Suprapubic skin (tissue), 4 donors: ENCODE measurements at regions not wholly inside any gene's neighbourhood (a gene's known extent, or its start where the extent isn't known, plus 50 kb on each side); places are given as distances from the start of the nearest gene placed in this dataset.

ENCODE experiments used
- CTCF ChIP-seq, 2 donors: fragments of 200-600 bp in 1 of 2; fragments of 450-650 bp in 1 of 2; sonication (generic) in 1 of 2; IDR thresholded peaks; one replicate each; pipeline ENCODE4 v1.5.1; 2016 to 2019; ENCODE audit warnings: antibody characterized with exemption in 2 of 2, mild to moderate bottlenecking in 1 of 2, moderate library complexity in 1 of 2
- EP300 ChIP-seq: sonication (generic); formaldehyde crosslinking; IDR thresholded peaks from one replicate; pipeline ENCODE4 v1.6.1; 2017; ENCODE audit warnings: antibody characterized with exemption
- POLR2A ChIP-seq, 2 donors: fragments of 450-650 bp; IDR thresholded peaks; one replicate each; pipeline ENCODE4 v1.6.1; 2017; ENCODE audit warnings: antibody characterized with exemption in 2 of 2, mild to moderate bottlenecking in 2 of 2, moderate library complexity in 2 of 2
- POLR2AphosphoS5 ChIP-seq, 3 donors: sonication (generic); formaldehyde crosslinking; IDR thresholded peaks; one replicate each; pipeline ENCODE4 v1.6.1; 2017; ENCODE audit warnings: antibody characterized with exemption in 3 of 3

GRCh38 chr11:92026664-92027063, 198.0 kb upstream of the FAT3 start:
- TF ChIP-seq CTCF (IDR thresholded peaks at IDR 0.05) = no peak
- TF ChIP-seq EP300 = no peak
- TF ChIP-seq POLR2AphosphoS5 (IDR thresholded peaks at IDR 0.05) = no peak
- no peak for TF ChIP-seq POLR2A (IDR thresholded peaks at IDR 0.05)
